Hematopoietic multipotent progenitor cell treated with erythropoietin and hydrocortisone succinate and interleukin-3 and kit ligand, for 4 days (in vitro differentiated cells): ENCODE measurements at regions not wholly inside any gene's neighbourhood (a gene's known extent, or its start where the extent isn't known, plus 50 kb on each side); places are given as distances from the start of the nearest gene placed in this dataset.
"Not testable (repeated sequence)": the region's sequence is repeated elsewhere in the genome, so short reads cannot be mapped to it uniquely, and the experiment has no call there.

ENCODE experiments used
- DNase-seq: peaks from one replicate; pipeline ENCODE4 v3.0.0-alpha.2; 2015

- no peak for DNase-seq
Observed at GRCh38 chr6:115540077-115540869, 520.4 kb downstream of the FRK start.

DNA sequence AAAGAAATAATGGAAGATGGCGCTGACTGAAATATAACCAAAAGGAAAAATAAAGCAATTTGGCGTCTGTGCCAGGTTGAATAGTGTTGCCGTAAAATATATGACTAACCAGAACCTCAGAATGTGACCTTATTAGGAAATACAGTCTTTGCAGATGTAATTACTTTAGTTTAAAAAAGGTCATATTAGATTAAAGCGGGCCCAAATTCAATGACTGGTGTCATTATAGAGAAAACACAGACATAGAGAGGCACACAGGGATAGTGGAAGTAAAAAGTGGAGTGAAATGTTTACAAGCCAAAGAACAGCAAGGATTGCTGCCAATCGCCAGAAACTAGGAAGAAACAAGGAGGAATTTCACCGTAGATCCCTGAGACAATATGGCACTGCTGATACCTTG, 521.2 kb downstream of the FRK start:
- no peak for DNase-seq

GRCh38 chr6:115524821-115525220, 535.9 kb downstream of the FRK start:
- DNase-seq, result no peak

DNA sequence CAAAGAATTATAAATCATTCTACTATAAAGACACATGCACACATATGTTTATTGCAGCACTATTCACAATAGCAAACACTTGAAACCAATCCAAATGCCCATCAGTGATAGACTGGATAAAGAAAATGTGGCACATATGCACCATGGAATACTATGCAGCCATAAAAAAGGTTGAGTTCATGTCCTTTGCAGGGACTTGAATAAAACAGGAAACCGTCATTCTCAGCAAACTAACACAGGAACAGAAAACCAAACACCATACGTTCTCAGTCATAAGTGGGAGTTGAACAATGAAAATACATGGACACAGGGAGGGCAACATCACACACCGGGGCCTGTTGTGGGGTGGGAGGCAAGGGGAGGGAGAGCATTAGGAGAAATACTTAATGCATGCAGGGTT, 538.9 kb downstream of the FRK start:
- DNase-seq, result not testable (repeated sequence)

- DNase-seq, result no peak
Observed at GRCh38 chr6:115514656-115515055, 546.0 kb downstream of the FRK start.

- DNase-seq, result no peak
Observed at GRCh38 chr6:115512923-115513322, 547.8 kb downstream of the FRK start.

GRCh38 chr6:115511771-115512170, 548.9 kb downstream of the FRK start:
- DNase-seq, result no peak

GRCh38 chr6:115502432-115502831, 558.3 kb downstream of the FRK start:
- DNase-seq, result not testable (repeated sequence)

DNA sequence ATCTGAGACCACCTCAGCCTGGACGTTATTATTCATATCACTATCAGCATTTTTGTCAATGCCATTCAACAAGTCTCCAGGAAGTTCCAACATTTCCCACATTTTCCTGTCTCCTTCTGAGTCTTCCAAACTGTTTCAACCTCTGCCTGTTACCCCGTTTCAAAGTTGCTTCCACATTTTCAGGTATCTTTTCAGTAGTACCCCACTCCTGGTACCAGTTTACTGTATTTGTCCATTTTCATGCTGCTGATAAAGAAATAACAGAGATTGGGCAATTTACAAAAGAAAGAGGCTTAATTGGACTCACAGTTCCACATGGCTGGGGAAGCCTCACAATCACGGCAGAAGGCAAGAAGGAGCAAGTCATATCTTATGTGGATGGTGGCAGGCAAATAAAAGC, 565.5 kb downstream of the FRK start:
- DNase-seq, result no peak

GRCh38 chr6:115487331-115487730, 573.4 kb downstream of the FRK start:
- no peak for DNase-seq

- no peak for DNase-seq
Observed at GRCh38 chr6:115485400-115485799, 575.3 kb downstream of the FRK start.

- DNase-seq, result not testable (repeated sequence)
Observed at GRCh38 chr6:115480543-115480942, 580.1 kb downstream of the FRK start.

GRCh38 chr6:115474443-115475041, 586.1 kb downstream of the FRK start:
- DNase-seq, result no peak

- no peak for DNase-seq
Observed at GRCh38 chr6:115468272-115469005, 592.3 kb downstream of the FRK start.

DNA sequence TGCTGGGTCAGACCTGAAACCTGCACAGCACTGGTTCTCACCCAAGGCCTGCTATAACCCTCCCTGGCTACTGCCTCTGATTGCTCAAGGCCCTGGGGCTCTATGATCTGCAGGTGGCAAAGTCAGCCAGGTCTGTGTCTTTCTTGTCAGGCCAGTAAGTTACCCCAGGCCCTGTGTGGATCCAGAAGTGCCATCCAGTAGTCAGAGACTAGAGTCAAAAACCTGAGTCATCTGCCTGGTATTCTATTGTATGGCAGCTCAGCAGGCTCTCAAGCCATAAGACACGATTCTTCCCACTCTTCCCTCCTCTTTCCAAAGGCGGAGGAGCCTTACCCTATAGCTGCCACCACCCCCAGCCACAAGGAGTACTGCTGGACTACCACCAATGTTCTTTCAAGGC, 593.0 kb downstream of the FRK start:
- DNase-seq, result no peak

DNA sequence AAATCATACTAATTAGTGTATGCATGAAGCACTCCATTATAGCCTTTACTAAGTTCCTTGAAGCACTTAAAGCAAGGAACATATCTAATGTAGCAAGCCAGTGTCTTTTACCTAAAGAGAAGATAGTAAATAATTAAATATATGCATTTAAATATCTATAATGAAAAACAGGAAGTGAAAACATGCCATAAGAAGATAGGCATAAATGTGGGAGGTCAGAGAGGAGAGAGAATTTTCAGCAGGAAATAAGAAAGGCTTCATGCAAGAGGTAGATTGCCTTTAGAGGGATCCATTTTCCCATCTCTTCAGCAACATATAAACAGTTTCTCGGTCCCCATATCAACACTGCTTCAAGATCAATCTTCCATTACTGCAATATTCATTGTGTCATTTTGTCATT, 599.8 kb downstream of the FRK start:
- no peak for DNase-seq

GRCh38 chr6:115456848-115457247, 603.8 kb downstream of the FRK start:
- no peak for DNase-seq

- no peak for DNase-seq
Observed at GRCh38 chr6:115443825-115444478, 616.7 kb downstream of the FRK start.

GRCh38 chr6:115442323-115442722, 618.4 kb downstream of the FRK start:
- DNase-seq, result no peak

- no peak for DNase-seq
Observed at GRCh38 chr6:115441651-115442050, 619.0 kb downstream of the FRK start.

DNA sequence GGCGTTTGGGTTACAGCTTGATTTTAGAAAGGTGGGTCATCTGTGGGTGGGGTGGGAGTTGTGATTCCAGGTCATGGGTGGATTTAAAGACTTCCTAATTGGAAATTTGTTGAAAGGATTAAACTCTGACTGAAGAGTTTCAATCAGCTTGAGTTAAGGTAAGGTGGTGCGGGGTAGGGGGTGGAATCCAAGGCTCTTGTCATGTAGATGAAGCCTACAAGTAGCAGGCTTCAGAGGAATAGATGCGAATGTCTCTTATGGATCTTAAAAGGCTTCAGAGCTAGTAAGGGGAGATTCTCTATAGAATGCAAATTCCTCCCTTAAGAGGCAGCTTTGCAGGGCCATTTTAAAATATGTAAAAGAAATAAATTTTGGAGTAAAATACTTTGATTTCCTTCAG, 645.3 kb downstream of the FRK start:
- DNase-seq, result no peak

DNA sequence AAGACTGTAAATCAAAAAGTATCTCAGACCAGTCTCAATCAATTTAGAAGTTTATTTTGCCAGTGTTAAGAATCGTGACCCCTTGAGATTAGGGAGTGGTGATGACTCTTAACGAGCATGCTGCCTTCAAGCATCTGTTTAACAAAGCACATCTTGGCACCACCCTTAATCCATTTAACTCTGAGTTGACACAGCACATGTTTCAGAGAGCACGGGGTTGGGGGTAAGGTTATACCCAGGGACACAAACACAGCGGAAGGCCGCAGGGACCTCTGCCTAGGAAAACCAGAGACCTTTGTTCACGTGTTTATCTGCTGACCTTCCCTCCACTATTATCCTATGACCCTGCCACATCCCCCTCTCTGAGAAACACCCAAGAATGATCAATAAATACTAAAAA, 645.8 kb downstream of the FRK start:
- DNase-seq, result not testable (repeated sequence)

- no peak for DNase-seq
Observed at GRCh38 chr6:115411756-115412155, 648.9 kb downstream of the FRK start.

DNA sequence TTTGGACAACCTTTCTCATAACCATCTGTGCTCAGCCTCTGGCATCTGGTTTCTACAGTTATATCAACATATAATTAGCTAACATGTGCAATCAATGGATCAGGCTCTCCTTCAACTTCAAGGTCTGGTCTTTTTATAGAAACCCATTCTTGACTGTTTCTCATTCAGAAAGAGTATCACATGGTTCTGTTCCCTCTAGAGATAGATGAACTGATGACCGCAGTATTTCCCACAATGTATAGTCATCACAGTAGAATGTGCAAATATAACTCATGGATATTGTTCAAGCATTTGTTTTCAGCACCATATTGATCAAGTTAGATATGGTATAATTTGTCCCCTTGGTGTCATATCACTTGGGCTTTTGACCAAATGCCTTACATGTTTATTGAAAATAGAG, 656.2 kb downstream of the FRK start:
- DNase-seq, result no peak
